Mucosa of rectum (tissue), 2 donors: ENCODE measurements at regions not wholly inside any gene's neighbourhood (a gene's known extent, or its start where the extent isn't known, plus 50 kb on each side); places are given as distances from the start of the nearest gene placed in this dataset.
"Not testable (repeated sequence)": the region's sequence is repeated elsewhere in the genome, so short reads cannot be mapped to it uniquely, and the experiment has no call there.

Experiments
- H3K27ac ChIP-seq, 2 donors: one replicate each; pipeline ENCODE4 v1.7.0; 2013; ENCODE audit warnings: inconsistent platforms in 2 of 2, low read depth in 2 of 2, low read length in 2 of 2
- H3K27me3 ChIP-seq, 2 donors: one replicate each; pipeline ENCODE4 v1.7.0; 2013; ENCODE audit warnings: low read length in 2 of 2; ENCODE audit not compliant: control insufficient read depth in 2 of 2, insufficient read depth in 2 of 2
- H3K36me3 ChIP-seq, 2 donors: one replicate each; pipeline ENCODE4 v1.7.0; 2013; ENCODE audit warnings: low read length in 2 of 2; ENCODE audit not compliant: control insufficient read depth in 2 of 2, insufficient read depth in 2 of 2
- H3K4me1 ChIP-seq, 2 donors: one replicate each; pipeline ENCODE4 v1.7.0; 2013; ENCODE audit warnings: low read length in 2 of 2, mild to moderate bottlenecking in 1 of 2; ENCODE audit not compliant: control insufficient read depth in 2 of 2, insufficient read depth in 2 of 2
- H3K4me3 ChIP-seq, 2 donors: one replicate each; pipeline ENCODE4 v1.7.0; 2013; ENCODE audit warnings: low read length in 2 of 2
- H3K9ac ChIP-seq, 2 donors: one replicate each; pipeline ENCODE4 v1.7.0; 2013; ENCODE audit warnings: low read length in 2 of 2, low read depth in 1 of 2, mild to moderate bottlenecking in 1 of 2
- H3K9me3 ChIP-seq, 2 donors: one replicate each; pipeline ENCODE4 v1.7.0; 2013; ENCODE audit warnings: low read length in 2 of 2; ENCODE audit not compliant: control insufficient read depth in 2 of 2
- donor health status: healthy.
- donor health status: Normal muscosa, but diverticular disease.

- no peaks in the 10 kb centered on the region for H3K27me3 ChIP-seq
- H3K9ac ChIP-seq = no peak overlapping the region
- no peak overlapping the region for H3K4me3 ChIP-seq
- peaks cover 0 to 2% of the 10 kb centered on the region in 2 donors for H3K9me3 ChIP-seq
- peaks cover 0 to 3% of the 10 kb centered on the region in 2 donors for H3K4me1 ChIP-seq
- H3K27ac ChIP-seq = no peak overlapping the region
- no peaks in the 10 kb centered on the region for H3K36me3 ChIP-seq
Observed at GRCh38 chr6:149234051-149234962, 83.2 kb upstream of the TAB2 start.

GRCh38 chr6:149235130-149235561 lies 82.4 kb upstream of the TAB2 start:
- Histone ChIP-seq H3K9ac (no peak overlapping the region), H3K4me1 (peaks cover 0 to 3% of the 10 kb centered on the region in 2 donors), H3K27me3 (no peaks in the 10 kb centered on the region), H3K36me3 (no peaks in the 10 kb centered on the region), H3K9me3 (peaks cover 0 to 3% of the 10 kb centered on the region in 2 donors), H3K27ac (peak overlapping the region in 1 of 2 donors; percentile 52), H3K4me3 (no peak overlapping the region)

GRCh38 chr6:149236589-149236988 lies 80.9 kb upstream of the TAB2 start:
- H3K4me1 ChIP-seq = peaks cover 0 to 3% of the 10 kb centered on the region in 2 donors
- no peak overlapping the region for H3K9ac ChIP-seq
- no peak overlapping the region for H3K27ac ChIP-seq
- peaks cover 0 to 3% of the 10 kb centered on the region in 2 donors for H3K9me3 ChIP-seq
- no peak overlapping the region for H3K4me3 ChIP-seq
- no peaks in the 10 kb centered on the region for H3K27me3 ChIP-seq
- H3K36me3 ChIP-seq = no peaks in the 10 kb centered on the region

DNA sequence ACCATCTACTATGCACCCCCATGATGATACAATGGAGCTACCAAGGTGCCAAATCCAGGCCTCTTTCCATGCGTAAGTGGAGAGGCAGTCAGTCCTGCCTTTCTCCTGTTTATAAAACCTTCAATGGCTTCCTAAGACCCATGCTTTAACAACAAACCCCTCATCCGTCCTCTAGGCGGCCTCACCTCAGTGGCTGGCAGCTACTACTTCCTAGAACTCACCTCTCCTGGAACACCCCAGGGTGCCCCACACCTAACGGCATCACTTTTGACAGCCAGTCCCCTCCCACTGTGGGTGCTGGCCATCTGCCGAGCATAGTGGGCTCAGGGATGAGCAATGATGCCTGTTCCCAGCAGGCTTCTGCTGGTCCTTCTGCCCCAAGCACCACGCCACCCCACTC lies 80.0 kb upstream of the TAB2 start:
- no peak overlapping the region for H3K4me3 ChIP-seq
- H3K9me3 ChIP-seq = peaks cover 0 to 3% of the 10 kb centered on the region in 2 donors
- H3K27ac ChIP-seq = no peak overlapping the region
- H3K9ac ChIP-seq = no peak overlapping the region
- peaks cover 0 to 3% of the 10 kb centered on the region in 2 donors for H3K4me1 ChIP-seq
- no peaks in the 10 kb centered on the region for H3K36me3 ChIP-seq
- H3K27me3 ChIP-seq = no peaks in the 10 kb centered on the region

DNA sequence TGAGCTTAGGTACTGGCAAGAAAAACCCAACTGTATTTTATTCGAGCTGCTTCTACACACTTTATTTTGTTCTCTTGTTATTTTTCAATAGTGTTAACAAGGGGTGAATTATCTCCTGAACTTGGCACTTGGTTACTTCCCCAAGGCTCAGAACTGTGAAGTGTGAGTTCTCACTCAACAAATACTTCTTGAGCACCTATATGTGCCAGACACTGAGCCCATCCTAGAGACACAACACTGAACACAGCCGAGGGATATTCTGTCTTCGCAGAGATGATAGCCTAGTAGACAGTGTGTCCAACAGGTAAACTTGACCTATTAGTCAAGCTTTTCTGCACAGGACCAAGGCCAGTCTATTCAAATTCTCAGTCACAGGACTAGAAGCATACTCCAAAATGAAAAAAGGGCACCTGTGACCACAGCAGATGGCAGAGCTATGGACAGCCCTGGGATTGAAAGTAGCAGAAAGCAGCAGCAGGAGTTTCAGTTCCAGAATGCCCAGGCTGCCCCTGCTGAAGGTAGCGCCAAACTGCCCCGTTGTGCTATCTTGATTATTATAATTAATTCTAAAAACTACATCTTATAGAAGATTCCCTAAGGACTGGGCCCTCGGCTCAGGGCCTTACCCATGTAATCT lies 77.8 kb upstream of the TAB2 start:
- H3K9me3 ChIP-seq = peaks cover 0 to 3% of the 10 kb centered on the region in 2 donors
- peak overlapping the region in 1 of 2 donors; percentile 9 for H3K27ac ChIP-seq
- H3K4me3 ChIP-seq = no peak overlapping the region
- peaks cover 0 to 3% of the 10 kb centered on the region in 2 donors for H3K4me1 ChIP-seq
- no peaks in the 10 kb centered on the region for H3K36me3 ChIP-seq
- H3K9ac ChIP-seq = no peak overlapping the region
- no peaks in the 10 kb centered on the region for H3K27me3 ChIP-seq

DNA sequence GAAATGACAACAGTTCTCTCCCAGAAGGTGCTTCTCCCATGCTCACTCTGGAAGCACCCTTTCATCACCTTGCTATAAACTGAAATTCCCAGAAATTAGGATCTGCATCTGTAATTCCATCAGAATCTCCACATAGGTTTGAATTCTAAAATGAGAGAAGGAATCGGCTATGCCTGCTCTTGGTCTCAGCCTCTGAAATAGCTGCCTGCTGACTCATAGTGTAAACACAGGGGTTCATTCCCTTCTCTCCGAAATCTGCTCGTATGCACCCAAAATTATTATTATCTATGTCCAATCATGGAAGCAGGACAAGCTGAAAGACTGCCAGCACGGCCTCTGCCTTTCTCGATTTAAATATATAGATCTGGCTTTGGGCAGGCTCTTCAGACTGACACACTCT lies 74.6 kb upstream of the TAB2 start:
- Histone ChIP-seq H3K9me3 (peaks cover 0 to 3% of the 10 kb centered on the region in 2 donors), H3K4me3 (no peak overlapping the region), H3K27me3 (no peaks in the 10 kb centered on the region), H3K4me1 (peaks cover 0 to 2% of the 10 kb centered on the region in 2 donors), H3K27ac (no peak overlapping the region), H3K36me3 (no peaks in the 10 kb centered on the region), H3K9ac (no peak overlapping the region)

DNA sequence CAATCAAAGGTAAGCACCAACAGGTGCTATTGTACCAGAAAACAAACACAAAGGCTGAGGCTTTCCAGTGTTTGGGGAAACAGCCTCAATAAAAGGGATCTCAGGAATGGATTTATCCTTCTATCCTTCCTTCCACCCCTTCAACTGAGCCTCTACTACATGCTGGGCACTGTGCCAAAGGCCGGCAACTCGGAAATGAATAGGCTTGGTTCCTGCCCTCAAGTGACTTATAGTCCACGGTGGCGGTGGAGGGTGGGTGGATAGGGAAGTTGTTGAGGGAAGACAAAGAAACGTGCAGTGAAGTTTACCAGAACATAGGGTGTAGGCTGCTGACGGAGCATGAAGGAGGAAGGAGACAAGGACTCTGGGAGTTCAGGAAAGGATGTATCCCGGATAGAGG lies 73.4 kb upstream of the TAB2 start:
- Histone ChIP-seq H3K9ac (no peak overlapping the region), H3K4me3 (no peak overlapping the region), H3K27me3 (no peaks in the 10 kb centered on the region), H3K36me3 (no peaks in the 10 kb centered on the region), H3K27ac (no peak overlapping the region), H3K4me1 (peaks cover 8% of the 10 kb centered on the region in 2 donors), H3K9me3 (peaks cover 0 to 3% of the 10 kb centered on the region in 2 donors)

DNA sequence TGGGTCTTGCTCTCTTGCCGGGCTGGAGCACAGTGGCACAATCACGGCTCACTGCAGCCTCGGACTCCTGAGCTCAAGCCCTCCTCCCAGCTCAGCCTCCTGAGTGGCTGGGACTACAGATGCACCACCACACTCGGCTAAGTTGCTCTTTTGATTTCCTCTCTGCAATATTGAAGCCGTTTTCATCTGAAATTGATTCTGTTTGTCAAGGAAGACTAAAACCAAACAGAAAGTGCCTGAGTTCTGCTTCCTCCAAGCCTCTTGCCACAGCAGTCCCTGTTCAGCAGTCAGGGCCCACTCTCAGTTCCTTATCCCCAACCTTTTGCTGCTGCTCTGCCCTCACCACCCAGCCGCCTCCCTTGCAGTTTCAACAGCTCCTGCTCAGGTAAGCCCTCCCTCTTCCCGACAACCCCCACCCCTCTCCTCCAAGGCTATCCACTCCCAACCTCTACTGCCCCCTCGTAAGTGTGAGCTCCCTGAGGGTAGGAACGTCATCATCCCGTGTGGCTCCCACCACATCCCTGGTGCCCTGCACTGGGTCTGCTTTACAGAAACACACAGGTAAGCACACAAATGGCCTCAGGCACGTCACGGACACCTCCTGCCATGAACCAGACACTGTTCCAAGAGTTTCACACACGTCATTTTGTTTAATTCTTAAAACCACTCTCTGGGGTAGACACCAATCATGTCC lies 70.7 kb upstream of the TAB2 start:
- H3K27ac ChIP-seq = peak overlapping the region in 1 of 2 donors; percentile 67
- H3K4me1 ChIP-seq = peaks cover 10 to 13% of the 10 kb centered on the region in 2 donors
- no peaks in the 10 kb centered on the region for H3K36me3 ChIP-seq
- no peaks in the 10 kb centered on the region for H3K27me3 ChIP-seq
- H3K9me3 ChIP-seq = no peaks in the 10 kb centered on the region
- H3K9ac ChIP-seq = no peak overlapping the region
- H3K4me3 ChIP-seq = peak overlapping the region in 1 of 2 donors; percentile 26

DNA sequence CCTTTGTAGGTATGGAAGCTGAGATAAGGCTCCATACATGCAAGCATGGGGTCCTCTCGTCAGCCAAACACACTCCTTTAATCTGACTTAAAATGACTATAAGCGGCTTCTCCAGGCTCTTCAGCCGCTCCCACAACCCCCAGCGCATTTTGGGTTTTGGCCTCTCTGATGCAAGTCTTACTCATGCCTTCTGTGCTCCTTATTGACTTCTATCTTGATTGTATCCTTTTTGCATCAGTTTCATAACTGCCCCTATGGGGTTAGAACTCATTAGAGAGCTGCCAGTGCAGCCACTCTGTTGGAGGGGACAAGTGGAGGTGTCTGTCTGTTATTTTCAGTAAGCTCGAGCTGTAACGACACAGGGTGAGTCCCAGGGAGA lies 70.1 kb upstream of the TAB2 start:
- peaks cover 10 to 13% of the 10 kb centered on the region in 2 donors for H3K4me1 ChIP-seq
- no peak overlapping the region for H3K27ac ChIP-seq
- H3K27me3 ChIP-seq = no peaks in the 10 kb centered on the region
- H3K9ac ChIP-seq = no peak overlapping the region
- H3K4me3 ChIP-seq = no peak overlapping the region
- H3K9me3 ChIP-seq = no peaks in the 10 kb centered on the region
- no peaks in the 10 kb centered on the region for H3K36me3 ChIP-seq

- not testable (repeated sequence) for H3K36me3 ChIP-seq, H3K9ac ChIP-seq, H3K4me3 ChIP-seq, H3K27me3 ChIP-seq, H3K9me3 ChIP-seq, H3K27ac ChIP-seq
- peaks cover 10 to 13% of the 10 kb centered on the region in 2 donors for H3K4me1 ChIP-seq
Observed at GRCh38 chr6:149248263-149248662, 69.2 kb upstream of the TAB2 start.
